ENCODE measurements at regions not wholly inside any gene's neighbourhood (a gene's known extent, or its start where the extent isn't known, plus 50 kb on each side); places are given as distances from the start of the nearest gene placed in this dataset.

DNA sequence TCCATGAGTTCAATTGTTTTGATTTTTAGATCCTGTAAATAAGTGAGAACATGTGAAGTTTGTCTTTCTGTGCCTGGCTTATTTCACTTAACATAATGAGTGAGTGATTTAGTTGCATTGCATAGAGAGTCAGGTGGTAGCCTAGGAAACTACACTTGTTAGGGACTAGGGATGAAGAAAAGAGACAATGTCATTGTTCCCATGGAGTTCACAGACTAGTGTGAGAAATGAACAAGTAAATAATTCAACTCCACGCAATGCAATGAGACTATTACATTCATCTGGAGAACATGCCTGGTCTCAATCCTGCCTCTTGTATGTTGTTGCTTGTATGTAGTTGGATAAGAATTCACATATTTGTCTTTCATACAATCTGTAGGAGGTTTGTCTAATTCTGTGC is 76.3 kb upstream of the B3GAT2 start:
- peaks cover 0 to 16% (median under 1%) of the 10 kb centered on the region in 7 donors for H3K9me3 Mint-ChIP-seq
- no peaks in the 10 kb centered on the region for H3K79me2 ChIP-seq (ENCODE audit: insufficient read depth, low read length)
- no peak overlapping the region for H3K4me3 ChIP-seq (replicated peaks in 1 of 3; ENCODE audit: low read depth in 2 of 3, low read length in 3 of 3)
- no peak overlapping the region for H2AFZ ChIP-seq (ENCODE audit: insufficient read depth, low read depth, low read length, poor library complexity, severe bottlenecking)
- H3K27ac ChIP-seq (ENCODE audit: low read depth in 1 of 2, low read length in 2 of 2) = no peak overlapping the region
- WGBS (ENCODE audit: insufficient coverage) = no CpG with 5 or more reads among the region's 1 CpG
- H3K36me3 Mint-ChIP-seq = no peaks in the 10 kb centered on the region
- no peak overlapping the region for H3K4me2 ChIP-seq (replicated peaks; ENCODE audit: extremely low read depth, low read length, poor library complexity, severe bottlenecking)
- H3K9me3 ChIP-seq (replicated peaks in 1 of 2; ENCODE audit: control insufficient read depth in 1 of 2, insufficient read depth in 1 of 2, low read length in 2 of 2) = no peaks in the 10 kb centered on the region
- H3K27me3 ChIP-seq (ENCODE audit: control insufficient read depth in 2 of 2, insufficient read depth in 2 of 2, low read length in 2 of 2) = no peaks in the 10 kb centered on the region
- H3K27me3 Mint-ChIP-seq (ENCODE audit: low read depth in 3 of 3) = peaks cover 0 to 1% (median 0%) of the 10 kb centered on the region in 3 donors
- no peak overlapping the region for H3K9ac ChIP-seq (ENCODE audit: insufficient read depth, low read length, poor library complexity, severe bottlenecking)
- TF ChIP-seq, protein P1, sequence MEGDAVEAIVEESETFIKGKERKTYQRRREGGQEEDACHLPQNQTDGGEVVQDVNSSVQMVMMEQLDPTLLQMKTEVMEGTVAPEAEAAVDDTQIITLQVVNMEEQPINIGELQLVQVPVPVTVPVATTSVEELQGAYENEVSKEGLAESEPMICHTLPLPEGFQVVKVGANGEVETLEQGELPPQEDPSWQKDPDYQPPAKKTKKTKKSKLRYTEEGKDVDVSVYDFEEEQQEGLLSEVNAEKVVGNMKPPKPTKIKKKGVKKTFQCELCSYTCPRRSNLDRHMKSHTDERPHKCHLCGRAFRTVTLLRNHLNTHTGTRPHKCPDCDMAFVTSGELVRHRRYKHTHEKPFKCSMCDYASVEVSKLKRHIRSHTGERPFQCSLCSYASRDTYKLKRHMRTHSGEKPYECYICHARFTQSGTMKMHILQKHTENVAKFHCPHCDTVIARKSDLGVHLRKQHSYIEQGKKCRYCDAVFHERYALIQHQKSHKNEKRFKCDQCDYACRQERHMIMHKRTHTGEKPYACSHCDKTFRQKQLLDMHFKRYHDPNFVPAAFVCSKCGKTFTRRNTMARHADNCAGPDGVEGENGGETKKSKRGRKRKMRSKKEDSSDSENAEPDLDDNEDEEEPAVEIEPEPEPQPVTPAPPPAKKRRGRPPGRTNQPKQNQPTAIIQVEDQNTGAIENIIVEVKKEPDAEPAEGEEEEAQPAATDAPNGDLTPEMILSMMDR (IDR thresholded peaks at IDR 0.05) = no peak
- no peak overlapping the region for H3K4me3 Mint-ChIP-seq
- no peaks in the 10 kb centered on the region for H3K4me1 ChIP-seq (ENCODE audit: control insufficient read depth in 1 of 2, insufficient read depth in 2 of 2, low read length in 2 of 2)
- intact Hi-C loops (cut with micrococcal nuclease) = no loop called here
- H4K20me1 ChIP-seq (ENCODE audit: insufficient read depth, low read length) = no peaks in the 10 kb centered on the region
- no peak overlapping the region for H3K27ac Mint-ChIP-seq
- no peaks in the 10 kb centered on the region for H3K4me1 Mint-ChIP-seq
- no peak for DNase-seq
- no peaks in the 10 kb centered on the region for H3K36me3 ChIP-seq (replicated peaks in 1 of 2; ENCODE audit: control insufficient read depth in 1 of 2, insufficient read depth in 2 of 2, low read length in 2 of 2)

DNA sequence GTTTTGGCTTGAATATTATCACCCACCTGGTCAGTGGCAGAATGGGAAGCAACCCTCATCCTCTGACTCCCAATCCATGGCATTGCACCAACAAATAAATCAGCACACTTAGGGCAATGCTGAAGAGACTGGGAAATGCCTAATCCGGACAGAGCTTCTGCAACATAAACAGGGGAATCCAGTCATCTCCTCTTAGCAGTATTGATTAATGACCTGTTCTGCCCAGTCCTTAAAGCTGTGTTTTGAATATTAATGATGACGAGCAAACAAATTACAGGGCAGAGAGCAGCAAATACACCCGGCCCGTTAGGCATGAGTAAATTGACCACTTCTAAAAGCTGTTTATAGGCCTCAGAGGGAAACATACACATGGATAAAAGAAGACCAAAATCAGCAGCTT is 77.0 kb upstream of the B3GAT2 start:
- no peaks in the 10 kb centered on the region for H3K36me3 Mint-ChIP-seq
- no peak overlapping the region for H2AFZ ChIP-seq (ENCODE audit: insufficient read depth, low read depth, low read length, poor library complexity, severe bottlenecking)
- H3K9me3 ChIP-seq (replicated peaks in 1 of 2; ENCODE audit: control insufficient read depth in 1 of 2, insufficient read depth in 1 of 2, low read length in 2 of 2) = no peaks in the 10 kb centered on the region
- WGBS (ENCODE audit: insufficient coverage) = 89% methylated on average over 3 of the region's 4 CpGs
- DNase-seq = no peak
- TF ChIP-seq, protein P1 (IDR thresholded peaks at IDR 0.05) = no peak
- intact Hi-C loops (cut with micrococcal nuclease) = no loop called here
- no peaks in the 10 kb centered on the region for H4K20me1 ChIP-seq (ENCODE audit: insufficient read depth, low read length)
- no peak overlapping the region for H3K4me2 ChIP-seq (replicated peaks; ENCODE audit: extremely low read depth, low read length, poor library complexity, severe bottlenecking)
- H3K27ac Mint-ChIP-seq = no peak overlapping the region
- no peak overlapping the region for H3K27ac ChIP-seq (ENCODE audit: low read depth in 1 of 2, low read length in 2 of 2)
- peaks cover 0 to 12% (median 3%) of the 10 kb centered on the region in 7 donors for H3K9me3 Mint-ChIP-seq
- no peaks in the 10 kb centered on the region for H3K36me3 ChIP-seq (replicated peaks in 1 of 2; ENCODE audit: control insufficient read depth in 1 of 2, insufficient read depth in 2 of 2, low read length in 2 of 2)
- no peaks in the 10 kb centered on the region for H3K79me2 ChIP-seq (ENCODE audit: insufficient read depth, low read length)
- H3K4me3 ChIP-seq (replicated peaks in 1 of 3; ENCODE audit: low read depth in 2 of 3, low read length in 3 of 3) = no peak overlapping the region
- H3K4me1 ChIP-seq (ENCODE audit: control insufficient read depth in 1 of 2, insufficient read depth in 2 of 2, low read length in 2 of 2) = no peaks in the 10 kb centered on the region
- no peak overlapping the region for H3K9ac ChIP-seq (ENCODE audit: insufficient read depth, low read length, poor library complexity, severe bottlenecking)
- peaks cover 0 to 1% (median 0%) of the 10 kb centered on the region in 3 donors for H3K27me3 Mint-ChIP-seq (ENCODE audit: low read depth in 3 of 3)
- H3K4me3 Mint-ChIP-seq = no peak overlapping the region
- H3K27me3 ChIP-seq (ENCODE audit: control insufficient read depth in 2 of 2, insufficient read depth in 2 of 2, low read length in 2 of 2) = no peaks in the 10 kb centered on the region
- no peaks in the 10 kb centered on the region for H3K4me1 Mint-ChIP-seq
